Stimulated activated naive CD8-positive, alpha-beta T cell treated with anti-CD3 and anti-CD28 coated beads, Interleukin-15, amount 100 ng/mL, for 72 hours (primary cell): ENCODE measurements at regions not wholly inside any gene's neighbourhood (a gene's known extent, or its start where the extent isn't known, plus 50 kb on each side); places are given as distances from the start of the nearest gene placed in this dataset.
"Not testable (repeated sequence)": the region's sequence is repeated elsewhere in the genome, so short reads cannot be mapped to it uniquely, and the experiment has no call there.

ENCODE experiments used
- ATAC-seq: fragments of 150-1000 bp; cut with Tn5 transposase; 2 replicates; pipeline ENCODE4 v1.10.0; 2021; ENCODE audit warnings: mild to moderate bottlenecking, moderate library complexity
- DNase-seq, 2 donors: peaks; one replicate each; pipeline ENCODE4 v3.0.0; 2021 to 2022
- H3K27ac Mint-ChIP-seq, 2 donors: one replicate each; pipeline ENCODE4 v1.8.0; 2022; ENCODE audit warnings: mild to moderate bottlenecking in 2 of 2, mixed read lengths in 2 of 2, moderate library complexity in 2 of 2
- H3K27me3 Mint-ChIP-seq: one replicate; pipeline ENCODE4 v1.8.0; 2022; ENCODE audit warnings: mixed read lengths
- H3K4me1 Mint-ChIP-seq: one replicate; pipeline ENCODE4 v1.8.0; 2022; ENCODE audit warnings: mild to moderate bottlenecking, mixed read lengths
- H3K4me3 Mint-ChIP-seq, 2 donors: one replicate each; pipeline ENCODE4 v1.8.0; 2022; ENCODE audit warnings: mild to moderate bottlenecking in 2 of 2, mixed read lengths in 2 of 2, moderate library complexity in 1 of 2
- H3K9me3 Mint-ChIP-seq, 2 donors: one replicate each; pipeline ENCODE4 v1.8.0; 2022; ENCODE audit warnings: mixed read lengths in 2 of 2

GRCh38 chr13:90455823-90456222 is 891.7 kb upstream of the MIR17HG start:
- no peak for DNase-seq

GRCh38 chr13:90461398-90461797 is 886.1 kb upstream of the MIR17HG start:
- Mint-ChIP-seq H3K4me3 (no peak overlapping the region), H3K27me3 (no peaks in the 10 kb centered on the region), H3K4me1 (no peaks in the 10 kb centered on the region), H3K9me3 (peaks cover 0 to 3% of the 10 kb centered on the region in 2 donors), H3K27ac (no peak overlapping the region)
- ATAC-seq (no peak), DNase-seq (no peak)

More at GRCh38 chr13:90455823-90456222, 891.7 kb upstream of the MIR17HG start:
- Mint-ChIP-seq H3K27me3 (no peaks in the 10 kb centered on the region), H3K4me3 (no peak overlapping the region), H3K27ac (no peak overlapping the region), H3K4me1 (no peaks in the 10 kb centered on the region), H3K9me3 (no peaks in the 10 kb centered on the region)
- no peak for ATAC-seq

- DNase-seq (no peak), ATAC-seq (no peak)
- Mint-ChIP-seq H3K4me3 (no peak overlapping the region), H3K9me3 (peaks cover 0 to 15% of the 10 kb centered on the region in 2 donors), H3K4me1 (no peaks in the 10 kb centered on the region), H3K27me3 (no peaks in the 10 kb centered on the region), H3K27ac (no peak overlapping the region)
These were observed 870.3 kb upstream of the MIR17HG start for GRCh38 chr13:90477216-90477615.

- Mint-ChIP-seq H3K27me3 (no peaks in the 10 kb centered on the region), H3K9me3 (peaks cover 6 to 23% of the 10 kb centered on the region in 2 donors), H3K4me1 (no peaks in the 10 kb centered on the region), H3K4me3 (no peak overlapping the region), H3K27ac (no peak overlapping the region)
- DNase-seq (no peak), ATAC-seq (no peak)
These were observed 863.6 kb upstream of the MIR17HG start for GRCh38 chr13:90483906-90484305.

- Mint-ChIP-seq H3K27me3 (no peaks in the 10 kb centered on the region), H3K27ac (no peak overlapping the region), H3K4me3 (no peak overlapping the region), H3K4me1 (no peaks in the 10 kb centered on the region), H3K9me3 (peaks cover 6 to 23% of the 10 kb centered on the region in 2 donors)
- DNase-seq: no peak
- ATAC-seq: no peak
These were observed 862.1 kb upstream of the MIR17HG start for GRCh38 chr13:90485436-90485835.

GRCh38 chr13:90492872-90493271 is 854.6 kb upstream of the MIR17HG start:
- Mint-ChIP-seq H3K4me3 (no peak overlapping the region), H3K4me1 (no peaks in the 10 kb centered on the region), H3K27me3 (no peaks in the 10 kb centered on the region), H3K27ac (no peak overlapping the region), H3K9me3 (peaks cover 8 to 31% of the 10 kb centered on the region in 2 donors)
- DNase-seq: no peak
- ATAC-seq: no peak

- H3K4me3 Mint-ChIP-seq: no peak overlapping the region
- no peaks in the 10 kb centered on the region for H3K4me1 Mint-ChIP-seq
- peaks cover 8 to 31% of the 10 kb centered on the region in 2 donors for H3K9me3 Mint-ChIP-seq
- no peak overlapping the region for H3K27ac Mint-ChIP-seq
- DNase-seq (no peak), ATAC-seq (no peak)
- no peaks in the 10 kb centered on the region for H3K27me3 Mint-ChIP-seq
These were observed 853.8 kb upstream of the MIR17HG start for GRCh38 chr13:90493667-90494066.

- not testable (repeated sequence) for ATAC-seq, H3K4me1 Mint-ChIP-seq, H3K27me3 Mint-ChIP-seq, H3K27ac Mint-ChIP-seq, H3K4me3 Mint-ChIP-seq, DNase-seq
- H3K9me3 Mint-ChIP-seq: peaks cover 8 to 31% of the 10 kb centered on the region in 2 donors
These were observed 852.6 kb upstream of the MIR17HG start for GRCh38 chr13:90494849-90495248.

GRCh38 chr13:90498096-90498495 is 849.4 kb upstream of the MIR17HG start:
- Mint-ChIP-seq H3K4me3 (no peak overlapping the region), H3K27ac (no peak overlapping the region), H3K9me3 (peaks cover 0 to 13% of the 10 kb centered on the region in 2 donors), H3K4me1 (no peaks in the 10 kb centered on the region), H3K27me3 (no peaks in the 10 kb centered on the region)
- no peak for ATAC-seq
- no peak for DNase-seq

- ATAC-seq (no peak), DNase-seq (no peak)
- Mint-ChIP-seq H3K9me3 (peaks cover 0 to 8% of the 10 kb centered on the region in 2 donors), H3K4me1 (no peaks in the 10 kb centered on the region), H3K4me3 (no peak overlapping the region), H3K27me3 (no peaks in the 10 kb centered on the region), H3K27ac (no peak overlapping the region)
These were observed 848.7 kb upstream of the MIR17HG start for GRCh38 chr13:90498816-90499215.

GRCh38 chr13:90500569-90500968 is 846.9 kb upstream of the MIR17HG start:
- peak overlapping the region in 1 of 2 donors; percentile 34 for H3K27ac Mint-ChIP-seq
- H3K4me1 Mint-ChIP-seq: no peaks in the 10 kb centered on the region
- H3K27me3 Mint-ChIP-seq: no peaks in the 10 kb centered on the region
- DNase-seq: no peak
- H3K4me3 Mint-ChIP-seq: no peak overlapping the region
- ATAC-seq: no peak
- H3K9me3 Mint-ChIP-seq: no peaks in the 10 kb centered on the region

GRCh38 chr13:90502153-90502552 is 845.3 kb upstream of the MIR17HG start:
- Mint-ChIP-seq H3K9me3 (no peaks in the 10 kb centered on the region), H3K4me1 (no peaks in the 10 kb centered on the region), H3K27me3 (no peaks in the 10 kb centered on the region), H3K27ac (no peak overlapping the region), H3K4me3 (no peak overlapping the region)
- DNase-seq (no peak), ATAC-seq (no peak)

- Mint-ChIP-seq H3K27ac (no peak overlapping the region), H3K9me3 (no peaks in the 10 kb centered on the region), H3K27me3 (no peaks in the 10 kb centered on the region), H3K4me3 (no peak overlapping the region), H3K4me1 (no peaks in the 10 kb centered on the region)
- ATAC-seq (no peak), DNase-seq (no peak)
These were observed 844.7 kb upstream of the MIR17HG start for GRCh38 chr13:90502762-90503161.

GRCh38 chr13:90510319-90510718 is 837.2 kb upstream of the MIR17HG start:
- H3K4me3 Mint-ChIP-seq: no peak overlapping the region
- peaks cover 0 to 10% of the 10 kb centered on the region in 2 donors for H3K9me3 Mint-ChIP-seq
- no peak overlapping the region for H3K27ac Mint-ChIP-seq
- DNase-seq (no peak), ATAC-seq (no peak)
- H3K4me1 Mint-ChIP-seq: no peaks in the 10 kb centered on the region
- H3K27me3 Mint-ChIP-seq: no peaks in the 10 kb centered on the region

- Mint-ChIP-seq H3K4me1 (no peaks in the 10 kb centered on the region), H3K4me3 (no peak overlapping the region), H3K9me3 (peaks cover 0 to 10% of the 10 kb centered on the region in 2 donors), H3K27ac (no peak overlapping the region), H3K27me3 (no peaks in the 10 kb centered on the region)
- no peak for ATAC-seq
- no peak for DNase-seq
These were observed 835.6 kb upstream of the MIR17HG start for GRCh38 chr13:90511903-90512302.

- H3K4me1 Mint-ChIP-seq, H3K4me3 Mint-ChIP-seq, DNase-seq, ATAC-seq, H3K9me3 Mint-ChIP-seq, H3K27ac Mint-ChIP-seq, H3K27me3 Mint-ChIP-seq: not testable (repeated sequence)
These were observed 832.8 kb upstream of the MIR17HG start for GRCh38 chr13:90514712-90515111.

GRCh38 chr13:90518417-90518816 is 829.1 kb upstream of the MIR17HG start:
- DNase-seq (no peak), ATAC-seq (no peak)
- Mint-ChIP-seq H3K4me1 (no peaks in the 10 kb centered on the region), H3K27me3 (no peaks in the 10 kb centered on the region), H3K27ac (no peak overlapping the region), H3K4me3 (no peak overlapping the region), H3K9me3 (peaks cover 14 to 23% of the 10 kb centered on the region in 2 donors)
